ENCODE measurements at regions not wholly inside any gene's neighbourhood (a gene's known extent, or its start where the extent isn't known, plus 50 kb on each side); places are given as distances from the start of the nearest gene placed in this dataset.

DNA sequence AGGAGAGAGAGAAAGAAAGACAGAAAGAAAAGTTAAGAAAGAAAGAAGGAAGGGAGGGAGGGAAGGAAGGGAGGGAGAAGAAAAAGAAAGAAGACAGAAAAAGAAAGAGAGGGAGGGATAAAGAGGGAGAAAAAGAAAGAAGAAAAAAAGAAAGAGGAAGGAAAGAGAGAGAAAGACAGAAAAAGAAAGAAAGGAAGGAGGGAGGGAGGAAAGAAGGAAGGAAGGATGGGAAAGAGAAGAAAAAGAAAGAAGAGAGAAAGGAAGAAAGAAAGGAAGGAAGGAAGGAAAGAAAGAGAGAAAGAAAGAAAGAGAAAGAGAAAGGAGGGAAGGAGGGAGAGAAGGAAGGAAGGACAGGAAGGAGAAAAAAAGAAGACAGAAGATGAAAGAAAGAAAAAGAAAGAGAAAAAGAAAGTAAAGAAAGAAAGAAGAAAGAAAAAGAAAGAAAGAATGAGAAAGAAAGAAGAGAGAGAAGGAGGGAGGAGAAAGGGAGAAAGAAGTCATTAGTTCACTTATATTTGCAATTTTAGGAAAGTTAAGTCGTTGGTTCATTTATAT lies 567.2 kb upstream of the CBLB start:
- H3K9ac ChIP-seq (ENCODE audit: low read depth, low read length), result no peak overlapping the region
- TF ChIP-seq EZH2 (IDR thresholded peaks at IDR 0.05; ENCODE audit: borderline replicate concordance, low read depth, low read length, severe bottlenecking), result no peak
- TF ChIP-seq, protein P1, sequence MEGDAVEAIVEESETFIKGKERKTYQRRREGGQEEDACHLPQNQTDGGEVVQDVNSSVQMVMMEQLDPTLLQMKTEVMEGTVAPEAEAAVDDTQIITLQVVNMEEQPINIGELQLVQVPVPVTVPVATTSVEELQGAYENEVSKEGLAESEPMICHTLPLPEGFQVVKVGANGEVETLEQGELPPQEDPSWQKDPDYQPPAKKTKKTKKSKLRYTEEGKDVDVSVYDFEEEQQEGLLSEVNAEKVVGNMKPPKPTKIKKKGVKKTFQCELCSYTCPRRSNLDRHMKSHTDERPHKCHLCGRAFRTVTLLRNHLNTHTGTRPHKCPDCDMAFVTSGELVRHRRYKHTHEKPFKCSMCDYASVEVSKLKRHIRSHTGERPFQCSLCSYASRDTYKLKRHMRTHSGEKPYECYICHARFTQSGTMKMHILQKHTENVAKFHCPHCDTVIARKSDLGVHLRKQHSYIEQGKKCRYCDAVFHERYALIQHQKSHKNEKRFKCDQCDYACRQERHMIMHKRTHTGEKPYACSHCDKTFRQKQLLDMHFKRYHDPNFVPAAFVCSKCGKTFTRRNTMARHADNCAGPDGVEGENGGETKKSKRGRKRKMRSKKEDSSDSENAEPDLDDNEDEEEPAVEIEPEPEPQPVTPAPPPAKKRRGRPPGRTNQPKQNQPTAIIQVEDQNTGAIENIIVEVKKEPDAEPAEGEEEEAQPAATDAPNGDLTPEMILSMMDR (IDR thresholded peaks at IDR 0.05; ENCODE audit: borderline replicate concordance, extremely low read depth, low read length, poor library complexity, severe bottlenecking), result no peak
- peaks cover 6% of the 10 kb centered on the region for H3K4me1 ChIP-seq (ENCODE audit: insufficient read depth, low read length)
- H2AFZ ChIP-seq (ENCODE audit: low read depth, low read length), result no peak overlapping the region; the same call in 1 of the 2 replicates
- no peak overlapping the region for H3K4me3 ChIP-seq (ENCODE audit: low read depth in 1 of 2, low read length in 2 of 2)
- no peak for ATAC-seq (ENCODE audit: insufficient read depth, low read depth)
- no peaks in the 10 kb centered on the region for H3K36me3 ChIP-seq (ENCODE audit: insufficient read depth, low read length)
- H3K27ac ChIP-seq (ENCODE audit: low read length), result no peak overlapping the region
- H3K79me2 ChIP-seq (ENCODE audit: insufficient read depth, low read length), result no peaks in the 10 kb centered on the region
- DNase-seq, result no peak
- no peaks in the 10 kb centered on the region for H4K20me1 ChIP-seq (ENCODE audit: insufficient read depth, low read length)
- H3K4me2 ChIP-seq (ENCODE audit: insufficient read depth, low read length), result no peak overlapping the region
- no peaks in the 10 kb centered on the region for H3K27me3 ChIP-seq (ENCODE audit: insufficient read depth, low read length, poor library complexity)
- H3K9me3 ChIP-seq (ENCODE audit: insufficient read depth, low read length, severe bottlenecking), result no peaks in the 10 kb centered on the region

DNA sequence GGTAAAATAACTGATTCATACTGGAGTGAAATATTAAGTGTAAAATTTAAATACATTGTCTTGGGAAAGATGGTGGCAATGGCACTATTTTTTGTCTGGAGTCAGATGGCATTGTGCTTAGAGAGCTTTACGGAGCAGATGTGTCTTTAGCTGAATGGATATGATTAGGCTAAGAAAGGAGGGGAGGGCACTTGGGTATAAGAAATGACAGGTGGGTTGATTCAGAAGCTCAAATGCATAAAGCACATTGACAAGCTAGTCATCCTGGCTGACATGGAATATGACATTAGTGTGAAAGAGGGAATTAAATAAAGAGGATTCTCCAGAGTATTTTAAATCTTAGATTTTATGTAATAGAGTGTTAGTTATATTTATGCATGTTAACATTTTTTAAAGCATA lies 570.1 kb upstream of the CBLB start:
- Histone ChIP-seq H3K36me3 (ENCODE audit: insufficient read depth, low read length) (no peaks in the 10 kb centered on the region), H3K4me3 (ENCODE audit: low read depth in 1 of 2, low read length in 2 of 2) (no peak overlapping the region), H3K27ac (ENCODE audit: low read length) (no peak overlapping the region), H4K20me1 (ENCODE audit: insufficient read depth, low read length) (no peaks in the 10 kb centered on the region), H3K9ac (ENCODE audit: low read depth, low read length) (no peak overlapping the region), H3K4me2 (ENCODE audit: insufficient read depth, low read length) (no peak overlapping the region), H3K4me1 (ENCODE audit: insufficient read depth, low read length) (peaks cover 6% of the 10 kb centered on the region), H3K27me3 (ENCODE audit: insufficient read depth, low read length, poor library complexity) (no peaks in the 10 kb centered on the region), H3K79me2 (ENCODE audit: insufficient read depth, low read length) (no peaks in the 10 kb centered on the region), H2AFZ (ENCODE audit: low read depth, low read length) (no peak overlapping the region), H3K9me3 (ENCODE audit: insufficient read depth, low read length, severe bottlenecking) (no peaks in the 10 kb centered on the region)
- DNase-seq (no peak), ATAC-seq (ENCODE audit: insufficient read depth, low read depth) (no peak)
- TF ChIP-seq EZH2 (IDR thresholded peaks at IDR 0.05; ENCODE audit: borderline replicate concordance, low read depth, low read length, severe bottlenecking), result no peak

DNA sequence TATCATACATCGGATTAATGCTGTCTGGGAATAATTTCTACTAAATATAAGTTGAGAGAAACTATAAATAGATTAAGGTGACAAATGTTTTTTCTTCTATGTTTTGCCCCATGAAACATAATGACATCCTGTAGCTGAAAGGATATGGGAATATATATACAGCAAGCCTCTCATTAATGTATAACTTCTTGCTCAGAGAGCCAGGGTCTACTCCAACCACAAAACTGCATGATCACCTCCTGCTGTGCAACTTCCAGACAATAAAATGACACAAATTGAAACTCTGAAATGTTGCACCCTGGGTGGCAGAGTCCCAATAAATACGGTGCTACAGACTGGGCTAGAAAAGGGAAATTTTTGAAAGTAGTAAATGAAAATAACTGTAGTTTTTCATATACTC lies 571.9 kb upstream of the CBLB start:
- Histone ChIP-seq H4K20me1 (ENCODE audit: insufficient read depth, low read length) (no peaks in the 10 kb centered on the region), H3K79me2 (ENCODE audit: insufficient read depth, low read length) (no peaks in the 10 kb centered on the region), H3K4me2 (ENCODE audit: insufficient read depth, low read length) (no peak overlapping the region), H3K4me1 (ENCODE audit: insufficient read depth, low read length) (peaks cover 4% of the 10 kb centered on the region), H3K27ac (ENCODE audit: low read length) (no peak overlapping the region), H3K9ac (ENCODE audit: low read depth, low read length) (no peak overlapping the region), H3K27me3 (ENCODE audit: insufficient read depth, low read length, poor library complexity) (no peaks in the 10 kb centered on the region), H3K36me3 (ENCODE audit: insufficient read depth, low read length) (no peaks in the 10 kb centered on the region), H2AFZ (ENCODE audit: low read depth, low read length) (no peak overlapping the region), H3K9me3 (ENCODE audit: insufficient read depth, low read length, severe bottlenecking) (no peaks in the 10 kb centered on the region), H3K4me3 (ENCODE audit: low read depth in 1 of 2, low read length in 2 of 2) (no peak overlapping the region)
- DNase-seq (no peak), ATAC-seq (ENCODE audit: insufficient read depth, low read depth) (no peak)
- TF ChIP-seq, protein P1 (IDR thresholded peaks at IDR 0.05; ENCODE audit: borderline replicate concordance, extremely low read depth, low read length, poor library complexity, severe bottlenecking), result no peak
- TF ChIP-seq EZH2 (IDR thresholded peaks at IDR 0.05; ENCODE audit: borderline replicate concordance, low read depth, low read length, severe bottlenecking), result no peak

DNA sequence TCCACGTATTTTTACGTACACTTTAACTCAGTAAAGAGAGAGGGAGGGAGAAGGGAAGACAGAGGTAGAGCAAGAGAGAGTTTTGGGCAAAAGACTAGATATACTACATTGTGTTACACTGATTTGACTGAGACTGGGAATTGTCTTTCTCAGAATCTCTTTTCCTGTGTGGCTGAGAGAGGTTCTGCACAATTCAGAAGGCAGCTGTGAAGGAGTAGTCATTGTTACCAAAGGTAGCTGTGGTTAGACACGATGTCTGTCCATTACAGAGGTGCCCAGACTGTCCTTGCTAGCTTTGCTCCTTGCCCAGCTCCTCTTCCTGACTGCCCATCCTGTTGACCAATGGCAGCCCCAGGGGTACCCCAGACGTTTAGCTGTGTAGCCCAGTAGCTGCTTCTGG lies 577.5 kb upstream of the CBLB start:
- no peak overlapping the region for H3K4me2 ChIP-seq (ENCODE audit: insufficient read depth, low read length)
- no peaks in the 10 kb centered on the region for H3K79me2 ChIP-seq (ENCODE audit: insufficient read depth, low read length)
- no peak for TF ChIP-seq EZH2 (IDR thresholded peaks at IDR 0.05; ENCODE audit: borderline replicate concordance, low read depth, low read length, severe bottlenecking)
- TF ChIP-seq, protein P1 (IDR thresholded peaks at IDR 0.05; ENCODE audit: borderline replicate concordance, extremely low read depth, low read length, poor library complexity, severe bottlenecking), result no peak
- H3K36me3 ChIP-seq (ENCODE audit: insufficient read depth, low read length), result no peaks in the 10 kb centered on the region
- H3K4me3 ChIP-seq (ENCODE audit: low read depth in 1 of 2, low read length in 2 of 2), result no peak overlapping the region
- H3K9me3 ChIP-seq (ENCODE audit: insufficient read depth, low read length, severe bottlenecking), result no peaks in the 10 kb centered on the region
- no peak overlapping the region for H3K27ac ChIP-seq (ENCODE audit: low read length)
- no peaks in the 10 kb centered on the region for H3K4me1 ChIP-seq (ENCODE audit: insufficient read depth, low read length)
- H3K9ac ChIP-seq (ENCODE audit: low read depth, low read length), result no peak overlapping the region
- no peaks in the 10 kb centered on the region for H3K27me3 ChIP-seq (ENCODE audit: insufficient read depth, low read length, poor library complexity)
- no peak overlapping the region for H2AFZ ChIP-seq (ENCODE audit: low read depth, low read length)
- ATAC-seq (ENCODE audit: insufficient read depth, low read depth) (peak; percentile 22; the same call in 1 of the 3 replicates), DNase-seq (no peak)
- no peaks in the 10 kb centered on the region for H4K20me1 ChIP-seq (ENCODE audit: insufficient read depth, low read length)
